ENCODE measurements at regions not wholly inside any gene's neighbourhood (a gene's known extent, or its start where the extent isn't known, plus 50 kb on each side); places are given as distances from the start of the nearest gene placed in this dataset.

DNA sequence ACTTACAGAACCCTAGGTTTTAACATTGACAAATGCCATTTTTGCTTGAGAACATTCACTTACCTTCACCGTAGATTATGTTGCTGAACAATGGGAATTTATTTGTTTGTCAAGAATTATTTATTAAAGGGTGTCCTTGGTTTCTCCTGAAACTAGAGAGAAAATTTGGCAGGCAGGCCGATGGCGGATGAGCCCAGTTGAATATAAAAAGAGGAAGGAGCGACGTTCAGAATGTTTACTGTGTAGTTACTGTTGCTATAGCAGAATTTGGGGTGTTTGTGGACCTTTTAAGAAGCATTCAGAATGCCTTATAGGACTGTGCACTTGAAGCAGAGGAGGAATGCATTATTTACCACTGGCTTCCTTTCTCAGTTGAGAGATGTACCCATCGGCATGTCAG, 268.2 kb downstream of the CDH10 start:
- TF ChIP-seq, protein P1, sequence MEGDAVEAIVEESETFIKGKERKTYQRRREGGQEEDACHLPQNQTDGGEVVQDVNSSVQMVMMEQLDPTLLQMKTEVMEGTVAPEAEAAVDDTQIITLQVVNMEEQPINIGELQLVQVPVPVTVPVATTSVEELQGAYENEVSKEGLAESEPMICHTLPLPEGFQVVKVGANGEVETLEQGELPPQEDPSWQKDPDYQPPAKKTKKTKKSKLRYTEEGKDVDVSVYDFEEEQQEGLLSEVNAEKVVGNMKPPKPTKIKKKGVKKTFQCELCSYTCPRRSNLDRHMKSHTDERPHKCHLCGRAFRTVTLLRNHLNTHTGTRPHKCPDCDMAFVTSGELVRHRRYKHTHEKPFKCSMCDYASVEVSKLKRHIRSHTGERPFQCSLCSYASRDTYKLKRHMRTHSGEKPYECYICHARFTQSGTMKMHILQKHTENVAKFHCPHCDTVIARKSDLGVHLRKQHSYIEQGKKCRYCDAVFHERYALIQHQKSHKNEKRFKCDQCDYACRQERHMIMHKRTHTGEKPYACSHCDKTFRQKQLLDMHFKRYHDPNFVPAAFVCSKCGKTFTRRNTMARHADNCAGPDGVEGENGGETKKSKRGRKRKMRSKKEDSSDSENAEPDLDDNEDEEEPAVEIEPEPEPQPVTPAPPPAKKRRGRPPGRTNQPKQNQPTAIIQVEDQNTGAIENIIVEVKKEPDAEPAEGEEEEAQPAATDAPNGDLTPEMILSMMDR (conservative IDR thresholded peaks at IDR 0.05; ENCODE audit: low read length) = no peak
- TF ChIP-seq EZH2phosphoT487 (IDR thresholded peaks at IDR 0.05; ENCODE audit: borderline replicate concordance) = no peak

All from Loucy (cell line).